ENCODE measurements at regions not wholly inside any gene's neighbourhood (a gene's known extent, or its start where the extent isn't known, plus 50 kb on each side); places are given as distances from the start of the nearest gene placed in this dataset.

DNA sequence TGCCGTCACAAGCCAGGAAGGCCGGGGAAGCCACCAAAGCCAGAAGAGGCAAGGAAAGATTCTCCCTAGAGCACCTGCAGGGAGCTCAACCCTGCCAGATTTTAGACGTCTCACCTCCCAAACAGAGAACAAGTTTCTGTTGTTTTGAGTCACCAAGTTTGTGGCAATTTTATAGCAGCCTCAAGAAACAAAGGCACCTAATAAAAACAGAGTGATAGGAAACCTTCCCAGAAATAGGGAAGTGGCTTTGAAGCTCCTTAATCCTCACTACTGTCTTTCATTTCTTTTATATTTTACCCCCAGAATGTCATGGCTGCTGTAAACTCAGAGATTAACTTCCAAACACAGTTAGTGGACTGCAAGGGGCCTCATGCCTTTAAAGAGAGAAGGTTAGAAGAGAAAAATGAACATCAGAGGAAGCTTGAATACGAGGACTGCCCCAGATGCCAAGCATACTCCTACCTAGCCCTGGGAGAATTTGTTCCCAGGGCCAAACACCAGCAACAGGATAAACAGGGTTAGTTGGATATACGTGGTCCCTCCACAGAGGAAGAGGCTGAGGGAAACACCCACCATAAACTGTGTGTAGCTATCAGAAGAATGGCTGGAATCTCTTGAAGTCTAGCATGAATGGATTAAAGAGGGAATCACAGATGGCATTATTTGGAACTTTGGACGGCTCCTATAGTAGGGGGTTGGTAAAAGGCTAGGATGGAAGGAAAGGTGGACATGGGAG lies 148.3 kb downstream of the KCNA5 start:
- TF ChIP-seq EZH2 (IDR thresholded peaks at IDR 0.05; ENCODE audit: borderline replicate concordance, insufficient read depth, low read length, poor library complexity, severe bottlenecking) (no peak), POLR2AphosphoS5 (IDR thresholded peaks at IDR 0.05) (no peak), RAD21 (conservative IDR thresholded peaks at IDR 0.05) (no peak), MXI1 (conservative IDR thresholded peaks at IDR 0.05; ENCODE audit: poor library complexity, severe bottlenecking) (no peak), EP300 (conservative IDR thresholded peaks at IDR 0.05; ENCODE audit: poor library complexity, severe bottlenecking) (no peak), SMC3 (conservative IDR thresholded peaks at IDR 0.05; ENCODE audit: poor library complexity) (no peak)
- TF ChIP-seq, protein P1, sequence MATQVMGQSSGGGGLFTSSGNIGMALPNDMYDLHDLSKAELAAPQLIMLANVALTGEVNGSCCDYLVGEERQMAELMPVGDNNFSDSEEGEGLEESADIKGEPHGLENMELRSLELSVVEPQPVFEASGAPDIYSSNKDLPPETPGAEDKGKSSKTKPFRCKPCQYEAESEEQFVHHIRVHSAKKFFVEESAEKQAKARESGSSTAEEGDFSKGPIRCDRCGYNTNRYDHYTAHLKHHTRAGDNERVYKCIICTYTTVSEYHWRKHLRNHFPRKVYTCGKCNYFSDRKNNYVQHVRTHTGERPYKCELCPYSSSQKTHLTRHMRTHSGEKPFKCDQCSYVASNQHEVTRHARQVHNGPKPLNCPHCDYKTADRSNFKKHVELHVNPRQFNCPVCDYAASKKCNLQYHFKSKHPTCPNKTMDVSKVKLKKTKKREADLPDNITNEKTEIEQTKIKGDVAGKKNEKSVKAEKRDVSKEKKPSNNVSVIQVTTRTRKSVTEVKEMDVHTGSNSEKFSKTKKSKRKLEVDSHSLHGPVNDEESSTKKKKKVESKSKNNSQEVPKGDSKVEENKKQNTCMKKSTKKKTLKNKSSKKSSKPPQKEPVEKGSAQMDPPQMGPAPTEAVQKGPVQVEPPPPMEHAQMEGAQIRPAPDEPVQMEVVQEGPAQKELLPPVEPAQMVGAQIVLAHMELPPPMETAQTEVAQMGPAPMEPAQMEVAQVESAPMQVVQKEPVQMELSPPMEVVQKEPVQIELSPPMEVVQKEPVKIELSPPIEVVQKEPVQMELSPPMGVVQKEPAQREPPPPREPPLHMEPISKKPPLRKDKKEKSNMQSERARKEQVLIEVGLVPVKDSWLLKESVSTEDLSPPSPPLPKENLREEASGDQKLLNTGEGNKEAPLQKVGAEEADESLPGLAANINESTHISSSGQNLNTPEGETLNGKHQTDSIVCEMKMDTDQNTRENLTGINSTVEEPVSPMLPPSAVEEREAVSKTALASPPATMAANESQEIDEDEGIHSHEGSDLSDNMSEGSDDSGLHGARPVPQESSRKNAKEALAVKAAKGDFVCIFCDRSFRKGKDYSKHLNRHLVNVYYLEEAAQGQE (IDR thresholded peaks at IDR 0.05; ENCODE audit: borderline replicate concordance) = no peak
- TF ChIP-seq, protein P2, sequence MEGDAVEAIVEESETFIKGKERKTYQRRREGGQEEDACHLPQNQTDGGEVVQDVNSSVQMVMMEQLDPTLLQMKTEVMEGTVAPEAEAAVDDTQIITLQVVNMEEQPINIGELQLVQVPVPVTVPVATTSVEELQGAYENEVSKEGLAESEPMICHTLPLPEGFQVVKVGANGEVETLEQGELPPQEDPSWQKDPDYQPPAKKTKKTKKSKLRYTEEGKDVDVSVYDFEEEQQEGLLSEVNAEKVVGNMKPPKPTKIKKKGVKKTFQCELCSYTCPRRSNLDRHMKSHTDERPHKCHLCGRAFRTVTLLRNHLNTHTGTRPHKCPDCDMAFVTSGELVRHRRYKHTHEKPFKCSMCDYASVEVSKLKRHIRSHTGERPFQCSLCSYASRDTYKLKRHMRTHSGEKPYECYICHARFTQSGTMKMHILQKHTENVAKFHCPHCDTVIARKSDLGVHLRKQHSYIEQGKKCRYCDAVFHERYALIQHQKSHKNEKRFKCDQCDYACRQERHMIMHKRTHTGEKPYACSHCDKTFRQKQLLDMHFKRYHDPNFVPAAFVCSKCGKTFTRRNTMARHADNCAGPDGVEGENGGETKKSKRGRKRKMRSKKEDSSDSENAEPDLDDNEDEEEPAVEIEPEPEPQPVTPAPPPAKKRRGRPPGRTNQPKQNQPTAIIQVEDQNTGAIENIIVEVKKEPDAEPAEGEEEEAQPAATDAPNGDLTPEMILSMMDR (IDR thresholded peaks at IDR 0.05; ENCODE audit: poor library complexity, severe bottlenecking) = no peak
